H9 (cell line): ENCODE measurements at regions not wholly inside any gene's neighbourhood (a gene's known extent, or its start where the extent isn't known, plus 50 kb on each side); places are given as distances from the start of the nearest gene placed in this dataset.

Experiments used
- DNase-seq: peaks from one replicate; pipeline ENCODE4 v3.0.0-alpha.2; 2017
- H2AFZ ChIP-seq: one replicate; pipeline ENCODE4 v1.6.1; 2013; ENCODE audit warnings: mild to moderate bottlenecking, low read length, control low read depth, moderate library complexity
- H2AK5ac ChIP-seq: 2 replicates; pipeline ENCODE4 v1.6.1; 2013; ENCODE audit warnings: low read length, control low read depth, mixed read lengths; ENCODE audit not compliant: insufficient read length
- H2BK120ac ChIP-seq: one replicate; pipeline ENCODE4 v1.6.1; 2013; ENCODE audit warnings: low read depth, mild to moderate bottlenecking, low read length, control low read depth, inconsistent platforms; ENCODE audit not compliant: poor library complexity, severe bottlenecking
- H2BK12ac ChIP-seq: 2 replicates; pipeline ENCODE4 v1.6.1; 2013; ENCODE audit warnings: low read length, control low read depth, mixed read lengths, low read depth; ENCODE audit not compliant: insufficient read length
- H2BK15ac ChIP-seq: 2 replicates; pipeline ENCODE4 v1.6.1; 2013; ENCODE audit warnings: low read depth, low read length, control low read depth
- H2BK20ac ChIP-seq: one replicate; pipeline ENCODE4 v1.6.1; 2013; ENCODE audit warnings: low read depth, mild to moderate bottlenecking, low read length, control low read depth, inconsistent platforms; ENCODE audit not compliant: poor library complexity, severe bottlenecking
- H2BK5ac ChIP-seq: 2 replicates; pipeline ENCODE4 v1.6.1; 2013; ENCODE audit warnings: low read length, control low read depth, mixed read lengths; ENCODE audit not compliant: insufficient read length
- H3K14ac ChIP-seq: 2 replicates; pipeline ENCODE4 v1.6.1; 2013; ENCODE audit warnings: low read length, control low read depth; ENCODE audit not compliant: insufficient read depth
- H3K18ac ChIP-seq: 2 replicates; pipeline ENCODE4 v1.6.1; 2013; ENCODE audit warnings: low read depth, mild to moderate bottlenecking, mixed read lengths, low read length, control low read depth; ENCODE audit not compliant: insufficient read length
- H3K23ac ChIP-seq: 2 replicates; pipeline ENCODE4 v1.6.1; 2013; ENCODE audit warnings: low read length, control low read depth, mixed read lengths, low read depth; ENCODE audit not compliant: insufficient read length
- H3K23me2 ChIP-seq: 2 replicates; pipeline ENCODE4 v1.6.1; 2013; ENCODE audit warnings: low read depth, mild to moderate bottlenecking, mixed read lengths, low read length, control low read depth; ENCODE audit not compliant: insufficient read length, poor library complexity, severe bottlenecking
- H3K27ac ChIP-seq: 2 replicates; pipeline ENCODE4 v1.5.1; 2013; ENCODE audit warnings: low read length, control low read depth, mixed read lengths, low read depth; ENCODE audit not compliant: insufficient read length
- H3K27me3 ChIP-seq: 2 replicates; pipeline ENCODE4 v1.6.1; 2013; ENCODE audit warnings: low read length, control low read depth, inconsistent platforms; ENCODE audit not compliant: insufficient read depth
- H3K4ac ChIP-seq: 2 replicates; pipeline ENCODE4 v1.6.1; 2013; ENCODE audit warnings: low read depth, mild to moderate bottlenecking, control low read depth, inconsistent platforms, low read length, moderate library complexity
- H3K4me1 ChIP-seq: 2 replicates; pipeline ENCODE4 v1.6.1; 2013; ENCODE audit warnings: low read length, control low read depth, inconsistent platforms; ENCODE audit not compliant: insufficient read depth
- H3K4me2 ChIP-seq: 2 replicates; pipeline ENCODE4 v1.6.1; 2013; ENCODE audit warnings: low read length, control low read depth, mixed read lengths; ENCODE audit not compliant: insufficient read length, insufficient read depth
- H3K56ac ChIP-seq: 2 replicates; pipeline ENCODE4 v1.6.1; 2013; ENCODE audit warnings: low read depth, mild to moderate bottlenecking, mixed read lengths, low read length, control low read depth; ENCODE audit not compliant: insufficient read length
- H3K79me1 ChIP-seq: 2 replicates; pipeline ENCODE4 v1.6.1; 2013; ENCODE audit warnings: low read depth, mild to moderate bottlenecking, moderate library complexity, low read length, control low read depth, inconsistent platforms; ENCODE audit not compliant: insufficient read depth, poor library complexity, severe bottlenecking
- H3K79me2 ChIP-seq: 2 replicates; pipeline ENCODE4 v1.6.1; 2013; ENCODE audit warnings: low read length, control low read depth, inconsistent platforms; ENCODE audit not compliant: insufficient read depth
- H3K9ac ChIP-seq: 2 replicates; pipeline ENCODE4 v1.6.1; 2013; ENCODE audit warnings: low read length, control low read depth, mixed read lengths; ENCODE audit not compliant: insufficient read length; ENCODE audit errors: extremely low read depth
- H3K9me3 ChIP-seq: one replicate; pipeline ENCODE4 v1.6.1; 2013; ENCODE audit warnings: low read depth, low read length, inconsistent platforms; ENCODE audit not compliant: control insufficient read depth
- H3T11ph ChIP-seq: one replicate; pipeline ENCODE4 v1.6.1; 2013; ENCODE audit warnings: mild to moderate bottlenecking, low read length, control low read depth, inconsistent platforms
- H4K20me1 ChIP-seq: one replicate; pipeline ENCODE4 v1.6.1; 2013; ENCODE audit not compliant: control insufficient read depth, insufficient read length, insufficient read depth
- H4K5ac ChIP-seq: 2 replicates; pipeline ENCODE4 v1.6.1; 2013; ENCODE audit warnings: low read depth, mild to moderate bottlenecking, mixed read lengths, low read length, control low read depth; ENCODE audit not compliant: insufficient read length
- H4K8ac ChIP-seq: replicated peaks from 2 replicates; pipeline ENCODE4 v1.6.1; 2013; ENCODE audit warnings: low read length, control low read depth, mixed read lengths, low read depth; ENCODE audit not compliant: insufficient read length
- H4K91ac ChIP-seq: 2 replicates; pipeline ENCODE4 v1.6.1; 2013; ENCODE audit warnings: low read depth, mild to moderate bottlenecking, moderate library complexity, mixed read lengths, low read length, control low read depth; ENCODE audit not compliant: insufficient read length
- H3K27ac Mint-ChIP-seq, 3 experiments: 2 replicates in 2 of 3; 3 replicates in 1 of 3; pipeline ENCODE4 v1.8.0; 2020 to 2021; ENCODE audit warnings: mixed read lengths in 3 of 3, mild to moderate bottlenecking in 1 of 3, moderate library complexity in 1 of 3
- H3K27me3 Mint-ChIP-seq: 2 replicates; pipeline ENCODE4 v1.8.0; 2021; ENCODE audit warnings: low read depth, mild to moderate bottlenecking, moderate library complexity, mixed read lengths
- H3K36me3 Mint-ChIP-seq, 3 experiments: 2 replicates in 2 of 3; 3 replicates in 1 of 3; pipeline ENCODE4 v1.8.0; 2020 to 2021; ENCODE audit warnings: low read depth in 3 of 3, mixed read lengths in 3 of 3; ENCODE audit not compliant: insufficient read depth in 1 of 3
- H3K4me1 Mint-ChIP-seq, 2 experiments: 2 replicates each; pipeline ENCODE4 v1.8.0; 2020; ENCODE audit warnings: mixed read lengths in 2 of 2
- H3K4me3 Mint-ChIP-seq, 2 experiments: 2 replicates in 1 of 2; 3 replicates in 1 of 2; pipeline ENCODE4 v1.8.0; 2020 to 2021; ENCODE audit warnings: mild to moderate bottlenecking in 2 of 2, mixed read lengths in 2 of 2, moderate library complexity in 1 of 2
- H3K9me3 Mint-ChIP-seq, 2 experiments: 2 replicates in 1 of 2; 3 replicates in 1 of 2; pipeline ENCODE4 v1.8.0; 2020; ENCODE audit warnings: mild to moderate bottlenecking in 2 of 2, mixed read lengths in 2 of 2, moderate library complexity in 1 of 2
- WGBS: extraction: QIAGEN DNeasy Blood & Tissue Kit; methylation state at CpG from one replicate; pipeline ENCODE4 v1.1.7; 2013; ENCODE audit warnings: missing lambda C conversion rate, low lambda C conversion rate, mixed read lengths; ENCODE audit not compliant: insufficient read length; ENCODE audit errors: extremely low coverage; 5-methylcytosine and 5-hydroxymethylcytosine counted together
- TF ChIP-seq, protein P1 (sequence below): fragments of 200-600 bp; sonication (generic); conservative IDR thresholded peaks from 3 replicates; pipeline ENCODE4 v1.8.0; 2021; ENCODE audit warnings: antibody characterized with exemption, mild to moderate bottlenecking

DNA sequence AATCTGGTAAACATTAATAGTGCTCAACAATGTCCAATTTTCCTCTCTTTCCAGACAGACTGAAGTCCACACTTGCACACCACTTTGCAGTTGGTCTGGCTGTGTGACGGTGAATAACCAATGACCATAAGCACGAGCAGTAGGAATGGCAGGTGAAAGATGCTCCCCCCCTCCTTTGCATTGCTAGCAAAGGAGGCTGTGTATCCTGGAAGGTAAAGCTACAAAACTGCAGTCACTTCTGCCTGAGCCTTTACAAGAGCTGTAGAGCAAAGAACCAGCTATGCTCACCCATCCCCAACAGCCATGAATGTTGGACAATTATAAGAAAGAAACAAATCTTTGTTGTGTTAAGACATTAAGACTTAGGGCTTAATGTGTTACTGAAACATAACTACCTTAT lies 178.0 kb downstream of the IPMK start:
- no peak for DNase-seq
- Histone ChIP-seq H3K4me1 (no peaks in the 10 kb centered on the region), H3K27me3 (no peaks in the 10 kb centered on the region), H3K23ac (no peak overlapping the region), H2BK15ac (no peak overlapping the region), H2BK5ac (no peak overlapping the region), H3K27ac (no peak overlapping the region), H4K91ac (no peak overlapping the region), H2BK20ac (no peak overlapping the region), H3K56ac (no peak overlapping the region), H3K9me3 (no peaks in the 10 kb centered on the region), H3K79me2 (no peaks in the 10 kb centered on the region), H2BK12ac (no peak overlapping the region), H4K8ac (no peak overlapping the region), H3K14ac (no peak overlapping the region; the same call in 1 of the 2 replicates), H3K9ac (no peak overlapping the region), H4K20me1 (no peaks in the 10 kb centered on the region), H3K23me2 (no peaks in the 10 kb centered on the region), H3K18ac (no peak overlapping the region), H2BK120ac (no peak overlapping the region), H3K4me2 (no peak overlapping the region), H3K4ac (no peak overlapping the region), H3T11ph (no peak overlapping the region), H4K5ac (peak overlapping the region; percentile 42), H2AK5ac (no peak overlapping the region), H2AFZ (no peak overlapping the region), H3K79me1 (no peaks in the 10 kb centered on the region)
- Mint-ChIP-seq H3K4me3 (no peak overlapping the region), H3K9me3 (no peaks in the 10 kb centered on the region; a peak in 1 of 5 replicates), H3K4me1 (peaks cover 0 to 8% of the 10 kb centered on the region in 2 experiments; a peak in 2 of 4 replicates), H3K36me3 (peaks cover 0 to 4% (median 0%) of the 10 kb centered on the region in 3 experiments; a peak in 2 of 7 replicates), H3K27ac (no peak overlapping the region; a peak in 1 of 7 replicates), H3K27me3 (no peaks in the 10 kb centered on the region)
- TF ChIP-seq, protein P1, sequence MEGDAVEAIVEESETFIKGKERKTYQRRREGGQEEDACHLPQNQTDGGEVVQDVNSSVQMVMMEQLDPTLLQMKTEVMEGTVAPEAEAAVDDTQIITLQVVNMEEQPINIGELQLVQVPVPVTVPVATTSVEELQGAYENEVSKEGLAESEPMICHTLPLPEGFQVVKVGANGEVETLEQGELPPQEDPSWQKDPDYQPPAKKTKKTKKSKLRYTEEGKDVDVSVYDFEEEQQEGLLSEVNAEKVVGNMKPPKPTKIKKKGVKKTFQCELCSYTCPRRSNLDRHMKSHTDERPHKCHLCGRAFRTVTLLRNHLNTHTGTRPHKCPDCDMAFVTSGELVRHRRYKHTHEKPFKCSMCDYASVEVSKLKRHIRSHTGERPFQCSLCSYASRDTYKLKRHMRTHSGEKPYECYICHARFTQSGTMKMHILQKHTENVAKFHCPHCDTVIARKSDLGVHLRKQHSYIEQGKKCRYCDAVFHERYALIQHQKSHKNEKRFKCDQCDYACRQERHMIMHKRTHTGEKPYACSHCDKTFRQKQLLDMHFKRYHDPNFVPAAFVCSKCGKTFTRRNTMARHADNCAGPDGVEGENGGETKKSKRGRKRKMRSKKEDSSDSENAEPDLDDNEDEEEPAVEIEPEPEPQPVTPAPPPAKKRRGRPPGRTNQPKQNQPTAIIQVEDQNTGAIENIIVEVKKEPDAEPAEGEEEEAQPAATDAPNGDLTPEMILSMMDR: no peak
- no CpG with 5 or more reads among the region's 2 CpGs for WGBS
